ENCODE measurements at regions not wholly inside any gene's neighbourhood (a gene's known extent, or its start where the extent isn't known, plus 50 kb on each side); places are given as distances from the start of the nearest gene placed in this dataset.

DNA sequence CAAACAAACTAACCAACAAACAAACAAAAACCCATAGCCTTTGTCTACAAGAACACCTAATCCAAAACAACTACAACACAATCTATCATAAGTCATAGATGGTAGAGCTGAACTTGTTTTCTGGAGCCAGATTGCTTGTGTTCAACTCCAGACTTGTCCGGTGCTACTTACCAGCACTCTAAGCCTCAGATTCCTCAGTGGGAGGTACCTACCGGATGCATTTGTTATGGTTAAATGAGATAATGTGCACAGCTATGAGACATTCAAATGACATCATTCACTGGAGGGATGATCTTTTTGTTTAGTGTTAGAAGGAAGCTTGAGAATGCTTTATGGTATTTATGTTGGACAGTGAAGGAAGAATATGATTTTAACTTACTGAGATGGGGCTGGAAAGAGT is 592.9 kb upstream of the C9orf72 start:
- no peak for ATAC-seq
- H3K36me3 ChIP-seq (ENCODE audit: control insufficient read depth, insufficient read depth, low read length), result no peaks in the 10 kb centered on the region
- H3K27ac ChIP-seq (ENCODE audit: low read length), result no peak overlapping the region
- no peaks in the 10 kb centered on the region for H3K4me1 ChIP-seq (ENCODE audit: control insufficient read depth, insufficient read depth, low read length)
- ChIA-PET CTCF (no interaction called here), POLR2A (no interaction called here)
- BruUV-seq (replicated peaks), result no TSS peak
- intact Hi-C loops (cut with micrococcal nuclease; ENCODE audit: unreplicated experiment) (no loop called here), in situ Hi-C loops (cut with HindIII; ENCODE audit: low pct_unique_long_range_greater_than_20kb, low sequenced_read_pairs) (no loop called here)
- DNase-seq (ENCODE audit: low read depth, low spot score), result no peak
- no peaks in the 10 kb centered on the region for H3K27me3 ChIP-seq (ENCODE audit: control insufficient read depth, insufficient read depth, low read length)
- no peaks in the 10 kb centered on the region for H3K9me3 ChIP-seq (ENCODE audit: control insufficient read depth, insufficient read depth, low read depth, low read length)
- TF ChIP-seq REST (IDR thresholded peaks at IDR 0.05; ENCODE audit: insufficient read depth in 1 of 2, low read depth in 2 of 2, low read length in 1 of 2) (no peak), POLR2AphosphoS5 (IDR thresholded peaks at IDR 0.05; ENCODE audit: low read depth, low read length) (no peak), TCF7L2 (IDR thresholded peaks at IDR 0.05; ENCODE audit: low read depth, low read length) (no peak), SIN3A (IDR thresholded peaks at IDR 0.05; ENCODE audit: borderline replicate concordance, insufficient read depth, low read depth, low read length) (no peak)
- TF ChIP-seq, protein P1, sequence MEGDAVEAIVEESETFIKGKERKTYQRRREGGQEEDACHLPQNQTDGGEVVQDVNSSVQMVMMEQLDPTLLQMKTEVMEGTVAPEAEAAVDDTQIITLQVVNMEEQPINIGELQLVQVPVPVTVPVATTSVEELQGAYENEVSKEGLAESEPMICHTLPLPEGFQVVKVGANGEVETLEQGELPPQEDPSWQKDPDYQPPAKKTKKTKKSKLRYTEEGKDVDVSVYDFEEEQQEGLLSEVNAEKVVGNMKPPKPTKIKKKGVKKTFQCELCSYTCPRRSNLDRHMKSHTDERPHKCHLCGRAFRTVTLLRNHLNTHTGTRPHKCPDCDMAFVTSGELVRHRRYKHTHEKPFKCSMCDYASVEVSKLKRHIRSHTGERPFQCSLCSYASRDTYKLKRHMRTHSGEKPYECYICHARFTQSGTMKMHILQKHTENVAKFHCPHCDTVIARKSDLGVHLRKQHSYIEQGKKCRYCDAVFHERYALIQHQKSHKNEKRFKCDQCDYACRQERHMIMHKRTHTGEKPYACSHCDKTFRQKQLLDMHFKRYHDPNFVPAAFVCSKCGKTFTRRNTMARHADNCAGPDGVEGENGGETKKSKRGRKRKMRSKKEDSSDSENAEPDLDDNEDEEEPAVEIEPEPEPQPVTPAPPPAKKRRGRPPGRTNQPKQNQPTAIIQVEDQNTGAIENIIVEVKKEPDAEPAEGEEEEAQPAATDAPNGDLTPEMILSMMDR (IDR thresholded peaks at IDR 0.05), result no peak
- no peak overlapping the region for H3K4me3 ChIP-seq (ENCODE audit: low read depth in 2 of 2, low read length in 2 of 2)

GRCh38 chr9:28177142-28177541 is 603.9 kb upstream of the C9orf72 start:
- Histone ChIP-seq H3K27me3 (ENCODE audit: control insufficient read depth, insufficient read depth, low read length) (no peaks in the 10 kb centered on the region), H3K4me1 (ENCODE audit: control insufficient read depth, insufficient read depth, low read length) (no peaks in the 10 kb centered on the region), H3K27ac (ENCODE audit: low read length) (no peak overlapping the region), H3K4me3 (ENCODE audit: low read depth in 2 of 2, low read length in 2 of 2) (no peak overlapping the region), H3K9me3 (ENCODE audit: control insufficient read depth, insufficient read depth, low read depth, low read length) (no peaks in the 10 kb centered on the region), H3K36me3 (ENCODE audit: control insufficient read depth, insufficient read depth, low read length) (no peaks in the 10 kb centered on the region)
- DNase-seq (ENCODE audit: low read depth, low spot score) (no peak), ATAC-seq (no peak)
- ChIA-PET CTCF (no interaction called here), POLR2A (no interaction called here)
- TF ChIP-seq REST (IDR thresholded peaks at IDR 0.05; ENCODE audit: insufficient read depth in 1 of 2, low read depth in 2 of 2, low read length in 1 of 2), result 0 out of 4 replicates have a peak, but pooled peaks of 1 of the 2 experiments have one; percentile 13
- no peak for TF ChIP-seq POLR2AphosphoS5 (IDR thresholded peaks at IDR 0.05; ENCODE audit: low read depth, low read length)
- intact Hi-C loops (cut with micrococcal nuclease; ENCODE audit: unreplicated experiment) (no loop called here), in situ Hi-C loops (cut with HindIII; ENCODE audit: low pct_unique_long_range_greater_than_20kb, low sequenced_read_pairs) (no loop called here)
- BruUV-seq (replicated peaks), result no TSS peak
